OCI-LY7 (cell line): ENCODE measurements at regions not wholly inside any gene's neighbourhood (a gene's known extent, or its start where the extent isn't known, plus 50 kb on each side); places are given as distances from the start of the nearest gene placed in this dataset.

Source experiments
- EZH2phosphoT487 ChIP-seq: fragments of 200-600 bp; sonication (generic); IDR thresholded peaks from 2 replicates; pipeline ENCODE4 v1.6.1; 2018; ENCODE audit warnings: low read depth, borderline replicate concordance, mild to moderate bottlenecking, mixed run types, antibody characterized with exemption, low read length, moderate library complexity, mixed read lengths
- TF ChIP-seq, protein P1 (sequence below): fragments of 200-600 bp; sonication (generic); conservative IDR thresholded peaks from 2 replicates; pipeline ENCODE4 v1.5.1; 2014; ENCODE audit warnings: mild to moderate bottlenecking, antibody characterized with exemption, low read length, moderate library complexity, mixed read lengths

DNA sequence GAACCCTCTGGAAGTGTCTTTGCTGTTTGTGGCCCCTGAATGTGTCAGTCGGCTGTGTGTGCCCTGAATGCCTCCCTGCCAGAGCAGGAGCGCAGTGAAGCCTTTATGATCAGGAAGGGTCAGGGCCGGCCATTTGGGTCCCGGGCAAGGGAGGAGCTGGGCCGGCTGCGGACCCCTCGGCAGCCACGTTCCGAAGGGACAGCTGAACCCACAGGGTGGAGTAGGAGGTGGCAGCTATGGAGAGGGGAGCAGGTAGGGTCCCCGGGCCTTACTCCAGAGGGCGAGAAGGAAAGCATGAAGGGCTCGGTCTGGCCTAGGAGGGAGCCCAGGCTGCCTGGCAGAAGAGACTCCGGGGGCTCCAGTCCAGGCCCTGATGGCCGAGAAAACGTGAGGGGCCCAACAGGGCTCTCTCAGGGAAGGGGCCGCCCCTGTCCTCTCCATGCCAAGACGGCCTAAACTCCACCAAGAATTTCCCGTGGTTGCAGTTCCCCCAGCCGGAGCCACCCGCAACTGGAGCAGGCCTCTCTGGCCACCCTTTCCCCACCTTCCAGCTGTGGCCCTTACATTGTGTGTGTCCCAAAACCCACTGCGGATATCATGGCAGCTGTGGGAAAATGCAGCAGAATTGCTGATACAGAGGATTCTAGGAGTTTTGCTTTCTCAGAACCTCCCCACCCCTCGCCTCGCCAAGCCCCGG, 182.2 kb upstream of the STK26 start:
- TF ChIP-seq, protein P1, sequence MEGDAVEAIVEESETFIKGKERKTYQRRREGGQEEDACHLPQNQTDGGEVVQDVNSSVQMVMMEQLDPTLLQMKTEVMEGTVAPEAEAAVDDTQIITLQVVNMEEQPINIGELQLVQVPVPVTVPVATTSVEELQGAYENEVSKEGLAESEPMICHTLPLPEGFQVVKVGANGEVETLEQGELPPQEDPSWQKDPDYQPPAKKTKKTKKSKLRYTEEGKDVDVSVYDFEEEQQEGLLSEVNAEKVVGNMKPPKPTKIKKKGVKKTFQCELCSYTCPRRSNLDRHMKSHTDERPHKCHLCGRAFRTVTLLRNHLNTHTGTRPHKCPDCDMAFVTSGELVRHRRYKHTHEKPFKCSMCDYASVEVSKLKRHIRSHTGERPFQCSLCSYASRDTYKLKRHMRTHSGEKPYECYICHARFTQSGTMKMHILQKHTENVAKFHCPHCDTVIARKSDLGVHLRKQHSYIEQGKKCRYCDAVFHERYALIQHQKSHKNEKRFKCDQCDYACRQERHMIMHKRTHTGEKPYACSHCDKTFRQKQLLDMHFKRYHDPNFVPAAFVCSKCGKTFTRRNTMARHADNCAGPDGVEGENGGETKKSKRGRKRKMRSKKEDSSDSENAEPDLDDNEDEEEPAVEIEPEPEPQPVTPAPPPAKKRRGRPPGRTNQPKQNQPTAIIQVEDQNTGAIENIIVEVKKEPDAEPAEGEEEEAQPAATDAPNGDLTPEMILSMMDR, result no peak
- no peak for TF ChIP-seq EZH2phosphoT487
